GM12878 (cell line): ENCODE measurements at regions not wholly inside any gene's neighbourhood (a gene's known extent, or its start where the extent isn't known, plus 50 kb on each side); places are given as distances from the start of the nearest gene placed in this dataset.

Experiments
- ASH2L ChIP-seq: fragments of 300-600, 200-600 bp; sonication (generic); IDR thresholded peaks from 2 replicates; pipeline ENCODE4 v1.6.1; 2017; ENCODE audit warnings: low read depth, mild to moderate bottlenecking, borderline replicate concordance
- CTCF ChIP-seq, 3 experiments: IDR thresholded peaks in 2 of 3; conservative IDR thresholded peaks in 1 of 3; 2 replicates each; pipeline ENCODE4 v1.5.1; 2011; ENCODE audit warnings: low read depth in 3 of 3, low read length in 3 of 3, mild to moderate bottlenecking in 3 of 3, control low read depth in 2 of 3, moderate library complexity in 2 of 3, inconsistent platforms in 1 of 3, mixed read lengths in 1 of 3; ENCODE audit not compliant: control insufficient read depth in 2 of 3, insufficient read depth in 1 of 3; ENCODE audit errors: extremely low read depth in 1 of 3
- EZH2 ChIP-seq: IDR thresholded peaks from 2 replicates; pipeline ENCODE4 v1.6.1; 2012; ENCODE audit warnings: low read depth, mild to moderate bottlenecking, control low read depth, inconsistent platforms, low read length, borderline replicate concordance; ENCODE audit not compliant: control insufficient read depth
- HDGF ChIP-seq: fragments of 450-650 bp; IDR thresholded peaks from 2 replicates; pipeline ENCODE4 v1.6.1; 2016; ENCODE audit warnings: antibody characterized with exemption
- POLR2A ChIP-seq: IDR thresholded peaks from 2 replicates; pipeline ENCODE4 v1.6.1; 2011; ENCODE audit warnings: low read depth, mild to moderate bottlenecking, low read length
- SPI1 ChIP-seq: IDR thresholded peaks from 2 replicates; pipeline ENCODE4 v1.6.1; 2011; ENCODE audit warnings: low read depth, mild to moderate bottlenecking, low read length, moderate library complexity, borderline replicate concordance; ENCODE audit not compliant: insufficient read depth

- TF ChIP-seq HDGF (no peak), CTCF (IDR thresholded peaks at IDR 0.05 in 2 of 3, conservative IDR thresholded peaks at IDR 0.05 in 1 of 3; ENCODE audit: control insufficient read depth in 2 of 3, extremely low read depth in 1 of 3, insufficient read depth in 1 of 3, low read depth in 3 of 3, low read length in 3 of 3) (no peak), EZH2 (no peak), POLR2A (no peak), ASH2L (no peak), SPI1 (no peak)
Measured at GRCh38 chr10:118835682-118836326, 81.0 kb upstream of the CACUL1 start.
